ENCODE measurements at regions not wholly inside any gene's neighbourhood (a gene's known extent, or its start where the extent isn't known, plus 50 kb on each side); places are given as distances from the start of the nearest gene placed in this dataset.
"Not testable (repeated sequence)": the region's sequence is repeated elsewhere in the genome, so short reads cannot be mapped to it uniquely, and the experiment has no call there.

DNA sequence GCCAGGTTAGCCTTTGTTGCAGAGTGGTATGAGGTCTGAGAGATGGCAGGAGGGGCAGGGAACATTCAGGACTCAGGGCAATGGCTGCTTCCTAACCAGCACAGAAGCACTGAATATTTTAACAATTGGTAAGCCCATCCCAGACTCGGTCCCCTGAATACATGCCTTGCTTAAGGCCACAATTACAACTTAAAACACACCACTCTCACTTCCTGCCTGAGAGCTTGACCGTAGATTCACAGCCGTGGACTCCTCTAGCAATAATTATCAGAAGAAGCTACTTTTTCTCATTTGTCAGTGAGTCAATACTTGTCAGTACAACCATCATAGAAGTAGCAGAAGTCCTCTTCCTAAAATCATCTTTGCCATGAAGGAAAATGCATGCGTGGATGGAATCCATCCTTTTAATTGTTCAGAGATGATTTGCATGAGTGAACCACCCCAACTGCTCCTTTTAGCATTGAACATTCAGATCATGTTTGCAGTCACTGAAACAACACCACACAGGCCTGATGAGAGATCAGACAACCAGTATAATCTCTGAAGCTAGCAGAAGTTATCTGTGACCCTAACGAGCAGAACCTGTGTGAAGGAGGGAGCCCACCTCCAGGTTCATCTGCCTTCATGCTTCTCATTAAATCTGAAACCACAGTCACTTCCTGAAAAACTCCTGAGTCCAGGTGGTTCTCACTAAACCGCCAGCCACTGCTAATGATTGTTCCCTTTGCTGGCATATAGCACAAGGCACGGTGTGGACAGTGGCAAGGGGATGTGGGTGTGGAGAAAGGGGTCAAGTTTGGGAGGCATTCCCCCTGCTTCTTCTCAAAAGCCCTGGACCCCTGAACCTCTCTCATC is 333.9 kb upstream of the CNR1 start:
- Histone ChIP-seq H3K9me3 (no peaks in the 10 kb centered on the region), H3K27ac (no peak overlapping the region), H3K4me3 (no peak overlapping the region), H3K27me3 (no peaks in the 10 kb centered on the region), H3K4me1 (no peaks in the 10 kb centered on the region), H3K36me3 (no peaks in the 10 kb centered on the region)
- intact Hi-C loops (cut with DNase I): no loop called here
- DNase-seq (no peak), ATAC-seq (no peak)
- no peak for TF ChIP-seq CTCF (IDR thresholded peaks at IDR 0.05)

GRCh38 chr6:88499436-88499835 is 333.3 kb upstream of the CNR1 start:
- no peak for TF ChIP-seq CTCF (IDR thresholded peaks at IDR 0.05)
- Histone ChIP-seq H3K4me1 (no peaks in the 10 kb centered on the region), H3K27ac (no peak overlapping the region), H3K9me3 (no peaks in the 10 kb centered on the region), H3K36me3 (no peaks in the 10 kb centered on the region), H3K4me3 (no peak overlapping the region), H3K27me3 (no peaks in the 10 kb centered on the region)
- intact Hi-C loops (cut with DNase I): no loop called here
- DNase-seq (no peak), ATAC-seq (no peak)

- H3K36me3 ChIP-seq; H3K27ac ChIP-seq; H3K4me3 ChIP-seq; DNase-seq; H3K27me3 ChIP-seq; H3K4me1 ChIP-seq; H3K9me3 ChIP-seq; intact Hi-C loops (cut with DNase I); ATAC-seq: not testable (repeated sequence)
Observed at GRCh38 chr6:88497403-88497802, 331.3 kb upstream of the CNR1 start.

GRCh38 chr6:88494401-88495140 is 328.4 kb upstream of the CNR1 start:
- intact Hi-C loops (cut with DNase I): no loop called here
- Histone ChIP-seq H3K4me3 (no peak overlapping the region), H3K4me1 (peaks cover 6% of the 10 kb centered on the region), H3K36me3 (no peaks in the 10 kb centered on the region), H3K9me3 (no peaks in the 10 kb centered on the region), H3K27ac (no peak overlapping the region), H3K27me3 (no peaks in the 10 kb centered on the region)
- no peak for DNase-seq
- no peak for TF ChIP-seq CTCF (IDR thresholded peaks at IDR 0.05)
- ATAC-seq: no peak

- intact Hi-C loops (cut with DNase I): no loop called here
- Histone ChIP-seq H3K9me3 (no peaks in the 10 kb centered on the region), H3K4me3 (no peak overlapping the region), H3K27ac (no peak overlapping the region), H3K27me3 (no peaks in the 10 kb centered on the region), H3K4me1 (peaks cover 6% of the 10 kb centered on the region), H3K36me3 (no peaks in the 10 kb centered on the region)
- DNase-seq: no peak
- no peak for TF ChIP-seq CTCF (IDR thresholded peaks at IDR 0.05)
- no peak for ATAC-seq
Observed at GRCh38 chr6:88493717-88494116, 327.6 kb upstream of the CNR1 start.

GRCh38 chr6:88492824-88493223 is 326.7 kb upstream of the CNR1 start:
- Histone ChIP-seq H3K36me3 (no peaks in the 10 kb centered on the region), H3K9me3 (no peaks in the 10 kb centered on the region), H3K4me1 (peaks cover 6% of the 10 kb centered on the region), H3K27me3 (no peaks in the 10 kb centered on the region), H3K4me3 (no peak overlapping the region), H3K27ac (no peak overlapping the region)
- peak; percentile 48 for TF ChIP-seq CTCF (IDR thresholded peaks at IDR 0.05)
- intact Hi-C loops (cut with DNase I): no loop called here
- peak; percentile 59 for ATAC-seq
- DNase-seq: no peak

All from upper lobe of right lung (tissue), 1 donor.